Fibroblast of skin of left biceps (primary cell): ENCODE measurements at regions not wholly inside any gene's neighbourhood (a gene's known extent, or its start where the extent isn't known, plus 50 kb on each side); places are given as distances from the start of the nearest gene placed in this dataset.

Experiments used
- DNase-seq, 2 experiments: peaks; one replicate each; pipeline ENCODE4 v3.0.0-alpha.2; 2013; ENCODE audit warnings: low read depth in 2 of 2

DNA sequence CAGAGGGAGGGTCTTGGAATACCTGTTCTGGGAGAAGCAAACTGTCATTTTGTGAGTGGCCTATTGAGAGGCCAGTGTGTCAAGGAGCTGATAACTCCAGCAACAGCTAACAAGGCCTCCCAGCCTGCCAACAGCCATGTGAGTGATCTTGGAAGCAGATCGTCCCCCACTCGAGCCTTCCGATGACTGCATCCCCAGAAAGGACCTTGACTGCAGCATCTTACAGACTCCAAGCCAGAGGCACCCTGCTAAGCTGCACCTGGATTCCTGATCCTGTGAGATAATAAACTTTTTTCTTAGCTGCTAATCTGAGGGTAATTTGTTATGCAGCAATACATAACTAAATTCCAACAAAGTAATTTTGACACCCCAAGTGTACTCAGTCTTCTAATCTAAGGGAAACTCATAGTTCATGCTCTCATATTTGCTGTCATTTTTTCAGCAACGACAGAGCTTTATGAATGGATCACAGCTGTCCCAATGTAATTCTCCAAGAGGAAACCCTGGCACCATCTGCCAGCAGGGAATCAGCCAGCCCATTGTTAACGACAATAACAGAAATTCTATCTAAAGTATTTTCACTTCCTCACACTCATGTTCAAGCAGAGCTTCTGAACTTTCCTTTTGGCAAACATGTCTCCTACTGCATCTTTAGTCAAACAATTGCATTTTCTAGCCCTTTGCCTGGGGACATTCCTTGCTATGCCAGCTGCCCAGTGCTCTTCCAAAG lies 470.2 kb upstream of the BTBD3 start:
- DNase-seq = no peak

GRCh38 chr20:11448554-11448953 lies 469.1 kb upstream of the BTBD3 start:
- no peak for DNase-seq

- DNase-seq = no peak
Observed at GRCh38 chr20:11451793-11452291, 465.9 kb upstream of the BTBD3 start.

DNA sequence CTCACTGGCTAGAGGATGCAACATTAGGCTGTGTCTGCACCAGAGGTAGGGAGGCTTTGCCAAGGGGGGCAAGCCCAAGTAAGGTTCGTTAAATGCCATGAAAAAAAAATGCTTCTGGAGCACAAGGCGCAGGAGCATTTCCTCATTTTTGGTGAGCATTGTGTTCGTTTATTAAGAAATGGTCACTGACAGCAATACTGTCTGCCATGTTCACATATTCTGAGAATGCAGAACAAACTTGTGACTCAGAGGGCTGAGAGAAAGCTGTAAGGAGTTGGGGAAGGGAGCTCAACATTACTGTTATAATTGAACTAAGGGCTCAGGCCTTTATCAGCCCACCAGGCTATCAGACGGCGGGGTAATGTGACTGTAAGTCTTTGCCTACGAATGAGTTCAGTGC lies 465.4 kb upstream of the BTBD3 start:
- DNase-seq = no peak

GRCh38 chr20:11453430-11453829 lies 464.3 kb upstream of the BTBD3 start:
- no peak for DNase-seq

GRCh38 chr20:11454966-11455799 lies 462.5 kb upstream of the BTBD3 start:
- DNase-seq = peak in 1 of 2 experiments; percentile 56

GRCh38 chr20:11457488-11457887 lies 460.2 kb upstream of the BTBD3 start:
- peak; percentile 54 for DNase-seq

DNA sequence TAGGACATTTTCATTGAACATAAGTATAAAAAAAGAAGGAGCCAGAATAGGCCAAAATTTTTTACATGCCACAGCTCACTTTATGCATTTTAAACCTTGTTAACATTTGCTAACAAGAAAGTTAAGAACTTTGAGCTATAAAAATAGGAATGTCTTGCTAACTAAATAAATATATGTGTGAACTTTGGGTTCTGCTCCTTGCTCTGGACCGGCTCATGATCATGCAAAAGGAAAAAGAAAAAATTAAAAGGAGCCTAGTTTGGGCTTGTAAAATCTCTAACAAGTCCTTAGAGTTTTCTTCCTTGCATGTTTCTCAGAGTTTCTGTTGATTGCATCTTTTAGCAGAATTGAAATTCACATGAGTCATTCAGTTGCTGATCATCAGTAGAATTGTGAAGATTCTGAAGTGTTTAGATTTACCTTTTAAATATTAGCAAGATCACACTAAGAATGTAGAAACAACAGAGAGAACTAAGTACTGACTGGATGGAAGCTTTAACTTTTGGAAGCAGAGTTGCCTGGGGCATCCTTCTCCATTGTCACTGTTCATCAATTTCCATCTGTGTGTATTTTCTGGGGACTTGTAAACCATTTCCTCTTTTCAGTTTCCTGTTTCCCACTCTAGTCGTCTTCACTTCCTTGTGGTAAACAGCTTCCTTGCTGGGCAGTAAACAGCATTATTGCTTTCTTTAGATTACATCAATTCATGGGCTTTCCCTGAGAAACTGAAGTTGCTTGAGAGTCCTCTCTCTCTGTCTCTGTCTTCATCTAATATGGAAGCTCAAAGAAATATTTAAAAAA lies 458.4 kb upstream of the BTBD3 start:
- no peak for DNase-seq

DNA sequence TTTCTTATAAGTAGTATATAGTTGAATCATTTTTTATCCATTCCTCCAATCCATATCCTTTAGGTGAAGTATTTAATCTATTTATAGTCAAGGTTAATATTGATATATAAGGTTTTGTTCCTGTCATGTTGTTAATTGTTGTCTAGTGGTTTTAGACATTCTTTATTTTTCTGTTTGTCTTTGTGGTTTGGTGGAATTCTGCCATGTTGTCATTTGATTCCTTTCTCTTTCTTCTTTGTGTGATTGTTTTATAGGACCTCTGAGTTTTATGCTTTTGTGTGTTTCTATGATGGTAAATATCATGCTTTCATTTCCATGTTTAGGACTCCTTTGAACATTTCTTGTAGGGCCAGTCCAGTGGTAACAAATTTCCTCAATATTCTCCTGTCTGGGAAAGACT lies 450.3 kb upstream of the BTBD3 start:
- no peak for DNase-seq

- no peak for DNase-seq
Observed at GRCh38 chr20:11468880-11469279, 448.8 kb upstream of the BTBD3 start.

DNA sequence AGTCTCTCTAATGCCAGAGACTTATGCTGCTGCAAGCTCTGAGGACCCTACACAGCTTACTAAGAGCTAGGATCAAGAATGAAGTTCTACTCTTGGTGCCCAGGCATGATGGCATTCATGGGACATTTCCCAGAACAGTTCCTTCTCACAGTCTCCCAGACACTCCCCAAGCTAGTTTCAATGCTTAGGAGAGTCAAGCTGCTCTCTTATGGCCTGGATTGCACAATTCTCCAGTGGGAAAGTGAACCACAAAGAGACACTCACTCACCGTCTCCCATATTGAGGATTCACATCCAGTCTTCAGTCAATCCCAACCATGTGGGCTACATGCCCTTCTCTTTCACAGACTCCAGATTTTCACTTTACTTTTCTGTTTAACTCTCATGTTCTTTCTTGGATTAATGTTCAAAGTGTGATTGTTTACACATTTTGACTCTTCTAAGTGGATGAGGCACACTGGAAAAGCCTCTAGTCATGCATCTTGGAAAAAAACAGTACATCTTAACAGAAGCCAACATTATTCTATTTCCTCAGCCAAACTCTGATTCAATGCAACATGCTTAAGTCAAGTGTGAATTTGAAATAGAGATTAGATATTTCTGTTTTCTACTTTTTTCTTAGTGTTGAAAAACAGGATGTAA lies 447.8 kb upstream of the BTBD3 start:
- DNase-seq = no peak

DNA sequence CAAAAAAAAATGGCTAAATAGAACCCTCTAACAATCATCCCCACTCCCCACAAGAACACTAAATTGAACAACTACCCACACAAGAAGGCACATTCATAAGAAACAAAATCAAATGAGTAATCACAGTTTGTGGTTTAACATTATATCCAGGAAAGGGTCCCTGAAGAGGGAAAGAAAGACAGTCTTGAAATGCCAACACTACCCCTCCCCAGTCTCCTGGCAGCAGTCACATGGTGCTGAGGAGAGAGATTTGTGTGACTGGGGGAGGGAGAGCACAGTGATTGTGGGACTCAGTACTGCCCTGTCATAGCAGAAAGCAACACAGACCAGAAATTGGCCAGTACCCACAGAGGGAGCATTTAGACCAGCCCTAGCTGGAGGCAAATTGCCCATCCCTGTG lies 443.7 kb upstream of the BTBD3 start:
- no peak for DNase-seq

GRCh38 chr20:11483697-11484096 lies 434.0 kb upstream of the BTBD3 start:
- no peak for DNase-seq

DNA sequence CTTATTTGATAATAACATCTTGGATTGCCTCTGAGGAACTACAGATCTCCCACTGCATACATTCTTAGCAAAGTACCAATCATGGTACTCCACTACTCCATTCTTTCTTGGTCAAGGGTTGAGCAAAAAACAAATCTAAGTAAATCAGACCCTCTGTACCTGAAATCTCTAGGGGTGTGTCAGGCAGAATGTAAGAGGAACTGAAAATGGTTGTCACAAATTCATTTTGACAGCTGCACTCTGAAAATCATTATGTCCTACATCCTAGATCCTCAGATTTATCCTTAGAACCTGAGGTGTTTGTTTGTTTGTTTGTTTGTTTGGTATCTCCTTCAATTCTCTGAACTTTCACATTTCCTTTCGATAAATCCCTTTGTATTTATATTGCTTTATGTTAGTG lies 433.2 kb upstream of the BTBD3 start:
- DNase-seq = no peak

- no peak for DNase-seq
Observed at GRCh38 chr20:11492386-11492785, 425.3 kb upstream of the BTBD3 start.

DNA sequence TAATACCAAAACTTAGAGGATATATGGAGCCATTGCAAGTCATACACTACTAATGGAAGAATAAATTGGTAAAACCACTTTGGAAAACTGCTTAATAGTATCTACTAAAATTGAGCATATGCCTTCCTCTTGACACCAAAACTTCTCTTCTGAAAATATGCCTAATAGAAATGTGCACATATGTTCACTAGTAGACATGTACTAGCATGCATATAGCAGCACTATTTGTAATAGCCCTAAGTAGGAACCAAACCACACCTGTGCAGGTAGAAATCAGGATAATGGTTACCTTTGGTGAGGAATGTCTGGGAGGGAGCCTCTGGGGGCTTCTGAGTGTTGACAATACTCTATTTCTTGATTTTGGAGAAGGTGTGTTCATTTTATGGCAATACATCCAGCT lies 424.8 kb upstream of the BTBD3 start:
- DNase-seq = no peak

DNA sequence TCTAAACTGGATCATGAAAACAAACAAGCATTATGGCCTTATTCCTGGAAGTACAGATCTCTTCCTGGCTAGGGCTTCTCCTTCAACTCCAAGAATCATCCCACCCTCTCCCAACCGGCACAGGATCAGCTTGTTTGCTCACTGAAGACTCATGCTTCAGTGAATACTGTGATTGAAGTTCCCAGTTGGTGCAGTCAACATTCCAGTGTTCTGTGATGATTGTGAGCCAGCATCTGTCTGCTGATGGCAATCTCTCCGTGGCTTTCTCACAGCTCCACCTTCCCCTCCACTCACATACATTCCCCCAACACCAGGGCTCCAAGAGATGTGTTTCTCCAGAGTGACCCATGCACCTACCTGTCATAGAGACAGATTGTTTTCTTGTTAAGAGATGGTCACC lies 421.3 kb upstream of the BTBD3 start:
- DNase-seq = no peak

DNA sequence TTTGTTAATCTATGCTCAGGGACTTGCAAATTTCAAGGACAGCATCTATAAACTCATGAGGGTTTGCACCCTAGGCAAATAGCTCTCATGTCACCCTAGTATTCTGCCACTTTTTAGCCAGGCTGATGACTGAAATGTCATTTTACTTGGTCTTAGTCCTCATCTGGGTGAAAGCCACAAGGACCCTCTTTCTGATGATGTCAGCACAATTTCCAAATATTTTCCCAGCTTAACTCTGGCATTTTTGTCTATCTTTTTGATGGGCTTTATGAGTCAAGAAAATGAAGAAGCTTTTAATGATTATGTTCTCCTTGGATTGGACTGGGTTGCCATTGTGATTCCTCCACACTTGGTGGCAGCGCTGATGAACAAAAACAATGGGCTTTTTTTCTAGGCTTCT lies 420.1 kb upstream of the BTBD3 start:
- peak in 1 of 2 experiments; percentile 5 for DNase-seq

GRCh38 chr20:11499101-11499634 lies 418.5 kb upstream of the BTBD3 start:
- DNase-seq = no peak

- DNase-seq = no peak
Observed at GRCh38 chr20:11502061-11502460, 415.6 kb upstream of the BTBD3 start.

DNA sequence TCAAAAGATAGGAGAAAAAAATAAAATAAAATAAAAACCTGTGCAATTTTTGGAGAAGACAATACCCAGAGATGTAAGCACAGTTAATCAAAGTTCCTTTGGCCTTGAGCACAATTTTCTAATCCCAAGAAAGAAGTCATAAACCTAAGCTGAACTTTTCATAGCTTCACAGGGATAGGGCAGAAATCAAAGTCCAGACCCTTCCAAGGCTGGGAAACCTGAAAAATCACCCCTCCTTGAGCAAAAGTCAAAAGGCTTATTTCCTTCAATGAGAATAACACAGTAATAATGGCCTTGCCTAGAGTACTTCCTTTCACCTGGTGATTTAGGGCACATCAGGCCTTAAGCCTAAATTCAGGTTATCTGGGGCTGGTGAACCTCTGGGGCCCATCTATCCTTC lies 415.0 kb upstream of the BTBD3 start:
- no peak for DNase-seq
